SH-SY5Y (cell line): ENCODE measurements at regions not wholly inside any gene's neighbourhood (a gene's known extent, or its start where the extent isn't known, plus 50 kb on each side); places are given as distances from the start of the nearest gene placed in this dataset.

ENCODE experiments used
- GATA2 ChIP-seq: IDR thresholded peaks from 2 replicates; pipeline ENCODE4 v1.6.1; 2011; ENCODE audit warnings: mild to moderate bottlenecking, low read depth, low read length
- GATA3 ChIP-seq: IDR thresholded peaks from 2 replicates; pipeline ENCODE4 v1.6.1; 2011; ENCODE audit warnings: low read depth, mild to moderate bottlenecking, low read length, moderate library complexity

DNA sequence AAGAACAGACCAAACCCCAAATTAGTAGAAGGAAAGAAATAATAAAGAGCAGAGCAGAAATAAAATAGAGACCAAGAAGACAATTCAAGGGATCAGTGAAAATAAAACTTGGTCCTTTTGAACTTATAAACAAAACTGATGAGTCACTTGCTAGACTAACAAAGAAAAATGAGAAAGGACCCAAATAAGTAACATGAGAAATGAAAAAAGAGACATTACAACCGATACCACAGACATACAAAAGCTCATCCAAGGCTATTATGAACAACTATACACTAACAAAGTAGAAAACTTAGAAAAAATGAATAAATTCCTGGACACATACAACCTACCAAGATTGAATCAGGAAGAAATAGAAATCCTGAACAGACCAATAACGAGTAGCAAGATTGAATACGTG, 414.5 kb downstream of the HTR7 start:
- TF ChIP-seq GATA3 (no peak), GATA2 (no peak)
